GM13976 (cell line): ENCODE measurements at regions not wholly inside any gene's neighbourhood (a gene's known extent, or its start where the extent isn't known, plus 50 kb on each side); places are given as distances from the start of the nearest gene placed in this dataset.
"Not testable (repeated sequence)": the region's sequence is repeated elsewhere in the genome, so short reads cannot be mapped to it uniquely, and the experiment has no call there.

Experiments used
- DNase-seq: peaks from one replicate; pipeline ENCODE4 v3.0.0; 2012; ENCODE audit warnings: low spot score
- CTCF ChIP-seq: IDR thresholded peaks from 2 replicates; pipeline ENCODE4 v1.5.1; 2012; ENCODE audit warnings: borderline replicate concordance, mild to moderate bottlenecking; ENCODE audit not compliant: insufficient read depth; ENCODE audit errors: extremely low read depth, missing control alignments, control extremely low read depth
- in situ Hi-C: fragments of 300-500 bp; cut with MboI; formaldehyde crosslinking; loops from one replicate; pipeline ENCODE4 v1.12.0; 2022; ENCODE audit warnings: low sequenced_read_pairs, mixed read lengths, inconsistent platforms; ENCODE audit not compliant: unreplicated experiment

- TF ChIP-seq CTCF = no peak
- in situ Hi-C loops = no loop called here
- no peak for DNase-seq
Observed at GRCh38 chr5:60538426-60538825, 161.5 kb downstream of the DEPDC1B start.

- in situ Hi-C loops = no loop called here
- no peak for TF ChIP-seq CTCF
Observed at GRCh38 chr5:60535951-60536350, 164.0 kb downstream of the DEPDC1B start.

GRCh38 chr5:60535198-60535597 lies 164.8 kb downstream of the DEPDC1B start:
- in situ Hi-C loops = no loop called here
- DNase-seq = no peak

More at GRCh38 chr5:60535951-60536350, 164.0 kb downstream of the DEPDC1B start:
- no peak for DNase-seq

GRCh38 chr5:60533789-60534188 lies 166.2 kb downstream of the DEPDC1B start:
- in situ Hi-C loops = no loop called here
- TF ChIP-seq CTCF = no peak
- no peak for DNase-seq

More at GRCh38 chr5:60535198-60535597, 164.8 kb downstream of the DEPDC1B start:
- no peak for TF ChIP-seq CTCF

GRCh38 chr5:60532796-60533195 lies 167.2 kb downstream of the DEPDC1B start:
- in situ Hi-C loops, DNase-seq: not testable (repeated sequence)

- in situ Hi-C loops = not testable (repeated sequence)
Observed at GRCh38 chr5:60530144-60530848, 169.7 kb downstream of the DEPDC1B start.

GRCh38 chr5:60529001-60529400 lies 171.0 kb downstream of the DEPDC1B start:
- in situ Hi-C loops = no loop called here
- DNase-seq = no peak
- no peak for TF ChIP-seq CTCF

More at GRCh38 chr5:60530144-60530848, 169.7 kb downstream of the DEPDC1B start:
- not testable (repeated sequence) for DNase-seq

GRCh38 chr5:60527072-60527471 lies 172.9 kb downstream of the DEPDC1B start:
- in situ Hi-C loops = no loop called here
- no peak for DNase-seq
- no peak for TF ChIP-seq CTCF
